DND-41 (cell line): ENCODE measurements at regions not wholly inside any gene's neighbourhood (a gene's known extent, or its start where the extent isn't known, plus 50 kb on each side); places are given as distances from the start of the nearest gene placed in this dataset.

Source experiments
- EZH2 ChIP-seq: IDR thresholded peaks from 3 replicates; pipeline ENCODE4 v1.6.1; 2012; ENCODE audit warnings: borderline replicate concordance, low read depth, mild to moderate bottlenecking, moderate library complexity, low read length, inconsistent platforms; ENCODE audit not compliant: severe bottlenecking
- TF ChIP-seq, protein P1 (sequence below): IDR thresholded peaks from 2 replicates; pipeline ENCODE4 v1.5.1; 2012; ENCODE audit warnings: borderline replicate concordance, low read length, moderate library complexity, mild to moderate bottlenecking; ENCODE audit not compliant: poor library complexity, severe bottlenecking; ENCODE audit errors: extremely low read depth

DNA sequence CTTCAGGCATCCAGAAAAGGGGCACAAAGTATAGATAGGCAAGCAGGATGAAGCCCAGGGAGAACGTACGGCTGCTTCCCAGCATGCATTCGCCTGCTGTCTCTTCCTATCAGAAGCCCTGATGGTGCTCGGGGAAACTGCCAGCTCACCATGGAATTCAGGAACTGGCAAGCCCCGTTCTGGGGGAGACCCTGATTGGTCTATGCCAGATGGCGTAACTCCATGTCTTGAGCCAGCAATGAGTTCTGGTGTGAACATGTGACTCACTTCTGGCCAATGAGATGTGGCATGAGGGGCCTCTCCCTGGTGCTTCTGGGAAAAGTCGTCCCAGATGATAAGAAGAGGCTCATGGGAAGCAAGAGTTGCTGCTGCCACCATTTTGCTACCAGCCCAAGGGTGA lies 270.8 kb downstream of the BCL11B start:
- TF ChIP-seq, protein P1, sequence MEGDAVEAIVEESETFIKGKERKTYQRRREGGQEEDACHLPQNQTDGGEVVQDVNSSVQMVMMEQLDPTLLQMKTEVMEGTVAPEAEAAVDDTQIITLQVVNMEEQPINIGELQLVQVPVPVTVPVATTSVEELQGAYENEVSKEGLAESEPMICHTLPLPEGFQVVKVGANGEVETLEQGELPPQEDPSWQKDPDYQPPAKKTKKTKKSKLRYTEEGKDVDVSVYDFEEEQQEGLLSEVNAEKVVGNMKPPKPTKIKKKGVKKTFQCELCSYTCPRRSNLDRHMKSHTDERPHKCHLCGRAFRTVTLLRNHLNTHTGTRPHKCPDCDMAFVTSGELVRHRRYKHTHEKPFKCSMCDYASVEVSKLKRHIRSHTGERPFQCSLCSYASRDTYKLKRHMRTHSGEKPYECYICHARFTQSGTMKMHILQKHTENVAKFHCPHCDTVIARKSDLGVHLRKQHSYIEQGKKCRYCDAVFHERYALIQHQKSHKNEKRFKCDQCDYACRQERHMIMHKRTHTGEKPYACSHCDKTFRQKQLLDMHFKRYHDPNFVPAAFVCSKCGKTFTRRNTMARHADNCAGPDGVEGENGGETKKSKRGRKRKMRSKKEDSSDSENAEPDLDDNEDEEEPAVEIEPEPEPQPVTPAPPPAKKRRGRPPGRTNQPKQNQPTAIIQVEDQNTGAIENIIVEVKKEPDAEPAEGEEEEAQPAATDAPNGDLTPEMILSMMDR: no peak
- no peak for TF ChIP-seq EZH2
